ENCODE measurements at regions not wholly inside any gene's neighbourhood (a gene's known extent, or its start where the extent isn't known, plus 50 kb on each side); places are given as distances from the start of the nearest gene placed in this dataset.

GRCh38 chr6:92593201-92593600 is 826.2 kb downstream of the EPHA7 start:
- Histone ChIP-seq H3K27ac (ENCODE audit: control insufficient read depth, insufficient read depth) (no peak overlapping the region), H2AFZ (ENCODE audit: control insufficient read depth, low read depth, low read length) (no peak overlapping the region), H3K36me3 (ENCODE audit: control insufficient read depth in 2 of 2, insufficient read depth in 2 of 2, low read length in 1 of 2) (no peaks in the 10 kb centered on the region), H3K9me3 (replicated peaks; ENCODE audit: control insufficient read depth, insufficient read depth, low read length) (no peaks in the 10 kb centered on the region), H3K27me3 (replicated peaks in 1 of 2; ENCODE audit: control insufficient read depth in 2 of 2, insufficient read depth in 2 of 2, low read length in 1 of 2) (no peaks in the 10 kb centered on the region), H3K4me3 (no peak overlapping the region), H3K4me1 (ENCODE audit: control insufficient read depth, insufficient read depth, low read length) (no peaks in the 10 kb centered on the region), H3K9ac (ENCODE audit: control insufficient read depth, insufficient read depth, low read length) (no peak overlapping the region), H3K79me2 (ENCODE audit: control insufficient read depth, insufficient read depth, low read length) (no peaks in the 10 kb centered on the region), H3K4me2 (ENCODE audit: control insufficient read depth, insufficient read depth) (no peak overlapping the region), H4K20me1 (ENCODE audit: control insufficient read depth, insufficient read depth) (no peaks in the 10 kb centered on the region)
- CTCF ChIA-PET: no interaction called here
- RAD21 ChIA-PET (ENCODE audit: unreplicated experiment): no interaction called here
- no peak for DNase-seq (ENCODE audit: low read depth, low spot score)
- in situ Hi-C loops (cut with MboI) (no loop called here), intact Hi-C loops (cut with micrococcal nuclease; ENCODE audit: unreplicated experiment) (no loop called here)
- no TSS peak for BruUV-seq (replicated peaks)
- SMC1A ChIA-PET (ENCODE audit: uncharacterized antibody, unreplicated experiment): no interaction called here
- POLR2A ChIA-PET: no interaction called here
- no peak for ATAC-seq
- WGBS (ENCODE audit: insufficient coverage, insufficient replicate concordance, low lambda C conversion rate, missing lambda C conversion rate): 2% methylated on average over 2 of the region's 2 CpGs
- no peak for TF ChIP-seq HDGF (IDR thresholded peaks at IDR 0.05)
- no peak for TF ChIP-seq IKZF2 (IDR thresholded peaks at IDR 0.05)
- TF ChIP-seq, protein P1, sequence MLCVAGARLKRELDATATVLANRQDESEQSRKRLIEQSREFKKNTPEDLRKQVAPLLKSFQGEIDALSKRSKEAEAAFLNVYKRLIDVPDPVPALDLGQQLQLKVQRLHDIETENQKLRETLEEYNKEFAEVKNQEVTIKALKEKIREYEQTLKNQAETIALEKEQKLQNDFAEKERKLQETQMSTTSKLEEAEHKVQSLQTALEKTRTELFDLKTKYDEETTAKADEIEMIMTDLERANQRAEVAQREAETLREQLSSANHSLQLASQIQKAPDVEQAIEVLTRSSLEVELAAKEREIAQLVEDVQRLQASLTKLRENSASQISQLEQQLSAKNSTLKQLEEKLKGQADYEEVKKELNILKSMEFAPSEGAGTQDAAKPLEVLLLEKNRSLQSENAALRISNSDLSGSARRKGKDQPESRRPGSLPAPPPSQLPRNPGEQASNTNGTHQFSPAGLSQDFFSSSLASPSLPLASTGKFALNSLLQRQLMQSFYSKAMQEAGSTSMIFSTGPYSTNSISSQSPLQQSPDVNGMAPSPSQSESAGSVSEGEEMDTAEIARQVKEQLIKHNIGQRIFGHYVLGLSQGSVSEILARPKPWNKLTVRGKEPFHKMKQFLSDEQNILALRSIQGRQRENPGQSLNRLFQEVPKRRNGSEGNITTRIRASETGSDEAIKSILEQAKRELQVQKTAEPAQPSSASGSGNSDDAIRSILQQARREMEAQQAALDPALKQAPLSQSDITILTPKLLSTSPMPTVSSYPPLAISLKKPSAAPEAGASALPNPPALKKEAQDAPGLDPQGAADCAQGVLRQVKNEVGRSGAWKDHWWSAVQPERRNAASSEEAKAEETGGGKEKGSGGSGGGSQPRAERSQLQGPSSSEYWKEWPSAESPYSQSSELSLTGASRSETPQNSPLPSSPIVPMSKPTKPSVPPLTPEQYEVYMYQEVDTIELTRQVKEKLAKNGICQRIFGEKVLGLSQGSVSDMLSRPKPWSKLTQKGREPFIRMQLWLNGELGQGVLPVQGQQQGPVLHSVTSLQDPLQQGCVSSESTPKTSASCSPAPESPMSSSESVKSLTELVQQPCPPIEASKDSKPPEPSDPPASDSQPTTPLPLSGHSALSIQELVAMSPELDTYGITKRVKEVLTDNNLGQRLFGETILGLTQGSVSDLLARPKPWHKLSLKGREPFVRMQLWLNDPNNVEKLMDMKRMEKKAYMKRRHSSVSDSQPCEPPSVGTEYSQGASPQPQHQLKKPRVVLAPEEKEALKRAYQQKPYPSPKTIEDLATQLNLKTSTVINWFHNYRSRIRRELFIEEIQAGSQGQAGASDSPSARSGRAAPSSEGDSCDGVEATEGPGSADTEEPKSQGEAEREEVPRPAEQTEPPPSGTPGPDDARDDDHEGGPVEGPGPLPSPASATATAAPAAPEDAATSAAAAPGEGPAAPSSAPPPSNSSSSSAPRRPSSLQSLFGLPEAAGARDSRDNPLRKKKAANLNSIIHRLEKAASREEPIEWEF (IDR thresholded peaks at IDR 0.05; ENCODE audit: insufficient replicate concordance, low read depth, low read length): no peak
- no peak for TF ChIP-seq EGR1 (IDR thresholded peaks at IDR 0.05; ENCODE audit: borderline replicate concordance in 1 of 2, low read depth in 2 of 2, low read length in 2 of 2)
- TF ChIP-seq CHD2 (IDR thresholded peaks at IDR 0.05; ENCODE audit: borderline replicate concordance, low read depth, low read length): no peak
- no peak for TF ChIP-seq SRF (IDR thresholded peaks at IDR 0.05; ENCODE audit: low read depth in 2 of 2, low read length in 2 of 2)
- TF ChIP-seq, protein P2, sequence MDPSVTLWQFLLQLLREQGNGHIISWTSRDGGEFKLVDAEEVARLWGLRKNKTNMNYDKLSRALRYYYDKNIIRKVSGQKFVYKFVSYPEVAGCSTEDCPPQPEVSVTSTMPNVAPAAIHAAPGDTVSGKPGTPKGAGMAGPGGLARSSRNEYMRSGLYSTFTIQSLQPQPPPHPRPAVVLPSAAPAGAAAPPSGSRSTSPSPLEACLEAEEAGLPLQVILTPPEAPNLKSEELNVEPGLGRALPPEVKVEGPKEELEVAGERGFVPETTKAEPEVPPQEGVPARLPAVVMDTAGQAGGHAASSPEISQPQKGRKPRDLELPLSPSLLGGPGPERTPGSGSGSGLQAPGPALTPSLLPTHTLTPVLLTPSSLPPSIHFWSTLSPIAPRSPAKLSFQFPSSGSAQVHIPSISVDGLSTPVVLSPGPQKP (IDR thresholded peaks at IDR 0.05; ENCODE audit: low read depth, low read length): no peak
- TF ChIP-seq MTA3 (IDR thresholded peaks at IDR 0.05; ENCODE audit: borderline replicate concordance, low read length): no peak
- TF ChIP-seq SP1 (IDR thresholded peaks at IDR 0.05; ENCODE audit: low read depth, low read length): no peak
- TF ChIP-seq YY1 (IDR thresholded peaks at IDR 0.05; ENCODE audit: low read depth, low read length): no peak
- TF ChIP-seq BMI1 (IDR thresholded peaks at IDR 0.05; ENCODE audit: borderline replicate concordance): no peak
- TF ChIP-seq MYC (IDR thresholded peaks at IDR 0.05; ENCODE audit: insufficient read depth, insufficient read length, insufficient replicate concordance, low read length, severe bottlenecking): no peak
- no peak for FAIRE-seq

Data from GM12878 (cell line).